DOHH2 (cell line): ENCODE measurements at regions not wholly inside any gene's neighbourhood (a gene's known extent, or its start where the extent isn't known, plus 50 kb on each side); places are given as distances from the start of the nearest gene placed in this dataset.

Experiments
- EZH2phosphoT487 ChIP-seq: fragments of 200-600 bp; sonication (generic); IDR thresholded peaks from 2 replicates; pipeline ENCODE4 v1.6.1; 2017; ENCODE audit warnings: borderline replicate concordance, mild to moderate bottlenecking, antibody characterized with exemption, low read length, moderate library complexity, mixed read lengths
- TF ChIP-seq, protein P1 (sequence below): fragments of 200-600 bp; sonication (generic); IDR thresholded peaks from one replicate; pipeline ENCODE4 v1.5.1; 2014; ENCODE audit warnings: antibody characterized with exemption, mild to moderate bottlenecking, low read depth, low read length; ENCODE audit not compliant: poor library complexity, severe bottlenecking

DNA sequence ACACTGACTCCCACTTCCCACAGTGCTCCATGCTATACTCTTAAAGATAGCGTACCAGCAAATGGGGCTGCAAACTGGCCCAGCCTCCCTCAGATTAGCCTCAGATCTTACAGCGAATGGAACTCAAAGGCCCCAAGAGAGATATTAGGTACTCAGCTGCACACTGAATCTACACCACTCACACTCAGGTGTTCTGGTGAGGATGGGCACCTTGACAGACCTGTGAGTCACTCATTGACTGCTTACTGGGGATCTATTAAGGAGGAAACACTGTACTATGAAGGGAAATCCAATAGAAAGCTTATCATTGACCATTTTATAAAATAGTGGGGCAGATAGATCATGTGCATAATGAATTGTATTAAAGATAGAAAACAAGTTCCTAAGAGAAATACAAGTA lies 164.3 kb upstream of the ATP1B1 start:
- TF ChIP-seq, protein P1, sequence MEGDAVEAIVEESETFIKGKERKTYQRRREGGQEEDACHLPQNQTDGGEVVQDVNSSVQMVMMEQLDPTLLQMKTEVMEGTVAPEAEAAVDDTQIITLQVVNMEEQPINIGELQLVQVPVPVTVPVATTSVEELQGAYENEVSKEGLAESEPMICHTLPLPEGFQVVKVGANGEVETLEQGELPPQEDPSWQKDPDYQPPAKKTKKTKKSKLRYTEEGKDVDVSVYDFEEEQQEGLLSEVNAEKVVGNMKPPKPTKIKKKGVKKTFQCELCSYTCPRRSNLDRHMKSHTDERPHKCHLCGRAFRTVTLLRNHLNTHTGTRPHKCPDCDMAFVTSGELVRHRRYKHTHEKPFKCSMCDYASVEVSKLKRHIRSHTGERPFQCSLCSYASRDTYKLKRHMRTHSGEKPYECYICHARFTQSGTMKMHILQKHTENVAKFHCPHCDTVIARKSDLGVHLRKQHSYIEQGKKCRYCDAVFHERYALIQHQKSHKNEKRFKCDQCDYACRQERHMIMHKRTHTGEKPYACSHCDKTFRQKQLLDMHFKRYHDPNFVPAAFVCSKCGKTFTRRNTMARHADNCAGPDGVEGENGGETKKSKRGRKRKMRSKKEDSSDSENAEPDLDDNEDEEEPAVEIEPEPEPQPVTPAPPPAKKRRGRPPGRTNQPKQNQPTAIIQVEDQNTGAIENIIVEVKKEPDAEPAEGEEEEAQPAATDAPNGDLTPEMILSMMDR = no peak
- TF ChIP-seq EZH2phosphoT487 = no peak
